ENCODE measurements at regions not wholly inside any gene's neighbourhood (a gene's known extent, or its start where the extent isn't known, plus 50 kb on each side); places are given as distances from the start of the nearest gene placed in this dataset.

DNA sequence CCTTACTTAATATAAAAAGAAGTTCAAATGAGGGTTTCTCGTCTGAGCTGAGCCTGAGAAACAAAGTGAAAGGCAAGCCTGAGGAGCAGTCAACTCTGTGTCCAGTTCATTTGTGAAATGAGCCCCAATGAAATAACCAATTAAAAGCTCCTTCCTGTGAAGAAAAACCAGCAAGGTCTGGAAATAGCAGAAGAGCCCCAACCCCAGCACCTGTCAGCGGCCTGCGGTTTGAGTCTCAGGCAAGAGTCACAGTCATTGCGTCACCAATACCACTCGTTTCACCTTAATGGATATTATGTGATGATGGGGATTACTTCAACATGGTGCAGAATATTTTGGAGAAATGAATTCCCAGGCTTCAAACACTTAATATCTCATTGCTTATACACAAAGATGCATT, 211.3 kb upstream of the DPP6 start:
- DNase-seq (ENCODE audit: low spot score) = no peak

DNA sequence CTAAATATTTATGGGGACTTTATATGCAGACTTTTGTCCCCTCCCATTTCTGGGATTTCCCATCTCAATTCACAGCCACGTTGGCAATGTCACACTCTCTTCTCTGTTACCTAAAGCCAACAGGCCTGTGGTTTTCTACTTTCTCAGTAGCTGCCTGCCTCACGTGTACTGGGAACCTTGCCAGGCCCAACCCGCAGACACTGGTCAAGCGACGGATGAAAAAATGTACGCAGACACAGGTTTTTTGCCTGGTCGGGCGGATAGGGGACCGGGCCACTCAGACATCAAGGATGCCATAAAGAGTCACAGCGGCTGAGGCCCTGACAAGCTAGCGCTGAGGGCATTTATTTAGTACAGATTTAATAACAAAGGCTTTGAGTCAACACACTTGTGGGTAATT, 204.4 kb upstream of the DPP6 start:
- no peak for DNase-seq (ENCODE audit: low spot score)

DNA sequence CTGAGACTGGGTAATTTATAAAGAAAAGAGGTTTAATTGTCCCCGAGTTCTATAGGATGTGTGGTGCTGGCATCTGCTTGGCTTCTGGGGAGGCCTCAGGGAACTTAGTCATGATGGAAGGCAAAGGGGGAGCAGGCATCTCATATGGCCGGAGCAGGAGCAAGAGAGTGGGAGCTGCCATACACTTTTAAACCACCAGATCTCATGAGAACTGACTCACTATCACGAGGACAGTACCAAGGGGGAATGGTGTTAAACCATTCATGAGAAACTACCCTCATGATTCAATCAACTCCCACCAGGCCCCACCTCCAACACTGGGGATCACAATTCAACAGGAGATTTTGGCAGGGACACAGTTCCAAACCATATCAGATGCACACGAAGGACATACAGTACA, 199.9 kb upstream of the DPP6 start:
- DNase-seq (ENCODE audit: low spot score) = no peak

DNA sequence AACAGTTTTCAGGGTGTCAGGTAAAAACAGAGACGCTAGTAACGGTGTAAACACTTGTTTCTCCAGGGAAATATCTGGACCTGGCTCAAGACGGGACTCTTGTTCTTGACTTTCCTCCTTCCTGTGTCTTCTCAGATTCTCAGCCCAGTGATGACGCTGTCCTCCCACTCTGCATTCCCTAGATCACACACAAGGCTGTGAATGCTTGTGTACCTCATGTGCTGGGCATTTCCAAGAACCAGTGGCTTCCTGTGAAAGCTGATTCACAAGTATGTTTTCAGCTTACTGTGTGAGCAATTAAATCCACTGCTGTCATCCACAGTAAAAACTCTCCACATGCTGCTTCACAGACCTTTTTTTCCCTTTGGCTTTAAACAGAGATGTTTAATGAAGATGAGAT, 193.8 kb upstream of the DPP6 start:
- DNase-seq (ENCODE audit: low spot score) = no peak

DNA sequence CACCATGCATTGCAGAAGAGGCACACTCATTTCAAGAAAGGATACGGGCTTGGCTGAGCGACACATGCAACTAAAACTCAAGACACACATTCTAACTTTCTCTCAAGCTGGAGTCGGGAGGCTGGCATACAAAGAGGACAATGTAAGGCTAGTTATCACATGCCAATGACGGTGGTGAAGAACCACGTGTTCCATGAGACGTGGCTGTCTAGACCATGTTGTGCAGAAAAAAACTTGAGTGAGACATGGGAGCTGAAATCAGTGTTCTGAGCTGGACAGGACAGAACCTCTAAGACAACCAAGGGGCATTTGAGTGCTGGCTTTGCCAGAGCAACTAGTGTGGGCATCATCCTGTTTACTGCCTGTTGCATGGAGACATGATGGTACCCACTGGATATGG, 193.0 kb upstream of the DPP6 start:
- no peak for DNase-seq (ENCODE audit: low spot score)

DNA sequence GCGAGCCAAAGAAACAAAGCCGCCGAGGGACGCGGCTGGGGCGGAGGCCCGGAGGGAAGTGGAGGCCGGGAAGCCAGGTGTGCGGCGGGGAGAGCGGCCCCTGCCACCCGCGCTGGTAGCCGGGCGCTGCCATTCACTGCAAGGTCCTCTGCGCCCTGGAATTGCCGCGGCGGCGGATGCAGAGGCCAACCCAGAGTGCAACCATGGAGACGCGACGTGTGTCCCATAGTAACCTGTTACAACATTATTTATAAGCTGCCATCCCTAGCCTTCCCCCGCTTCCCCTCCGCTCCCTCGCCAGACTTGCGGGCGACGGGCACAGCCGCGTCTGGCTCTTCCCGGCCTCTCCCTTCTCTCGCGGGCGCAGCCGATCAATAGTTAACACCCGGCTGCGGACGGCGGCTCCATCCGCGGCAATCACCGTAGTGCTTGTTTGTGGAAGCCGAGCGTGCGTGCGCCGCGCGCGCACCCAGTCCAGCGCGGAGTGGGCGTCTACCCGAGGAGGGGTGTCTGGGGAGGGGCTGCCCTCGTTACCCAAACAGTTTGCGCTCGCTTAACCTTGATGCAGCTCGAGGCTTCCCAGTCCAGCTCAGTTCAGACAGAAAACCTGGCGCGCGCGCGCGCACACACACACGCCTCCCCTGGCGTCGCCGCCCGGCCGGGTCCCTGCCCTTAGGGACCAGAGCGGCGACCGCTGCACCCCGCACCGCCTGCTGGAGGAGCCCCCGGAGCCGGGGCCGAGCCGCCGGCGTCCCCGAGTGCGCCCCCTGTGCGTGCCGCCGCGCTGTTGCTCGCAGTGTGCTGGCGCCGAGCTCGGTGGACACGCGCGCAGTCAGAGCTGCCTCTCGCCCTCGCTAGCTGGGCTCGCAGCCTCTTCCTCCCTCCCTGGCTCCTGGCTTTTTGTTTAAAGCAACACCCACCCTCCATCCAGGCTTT, 165.4 kb upstream of the DPP6 start:
- DNase-seq (ENCODE audit: low spot score) = no peak

DNA sequence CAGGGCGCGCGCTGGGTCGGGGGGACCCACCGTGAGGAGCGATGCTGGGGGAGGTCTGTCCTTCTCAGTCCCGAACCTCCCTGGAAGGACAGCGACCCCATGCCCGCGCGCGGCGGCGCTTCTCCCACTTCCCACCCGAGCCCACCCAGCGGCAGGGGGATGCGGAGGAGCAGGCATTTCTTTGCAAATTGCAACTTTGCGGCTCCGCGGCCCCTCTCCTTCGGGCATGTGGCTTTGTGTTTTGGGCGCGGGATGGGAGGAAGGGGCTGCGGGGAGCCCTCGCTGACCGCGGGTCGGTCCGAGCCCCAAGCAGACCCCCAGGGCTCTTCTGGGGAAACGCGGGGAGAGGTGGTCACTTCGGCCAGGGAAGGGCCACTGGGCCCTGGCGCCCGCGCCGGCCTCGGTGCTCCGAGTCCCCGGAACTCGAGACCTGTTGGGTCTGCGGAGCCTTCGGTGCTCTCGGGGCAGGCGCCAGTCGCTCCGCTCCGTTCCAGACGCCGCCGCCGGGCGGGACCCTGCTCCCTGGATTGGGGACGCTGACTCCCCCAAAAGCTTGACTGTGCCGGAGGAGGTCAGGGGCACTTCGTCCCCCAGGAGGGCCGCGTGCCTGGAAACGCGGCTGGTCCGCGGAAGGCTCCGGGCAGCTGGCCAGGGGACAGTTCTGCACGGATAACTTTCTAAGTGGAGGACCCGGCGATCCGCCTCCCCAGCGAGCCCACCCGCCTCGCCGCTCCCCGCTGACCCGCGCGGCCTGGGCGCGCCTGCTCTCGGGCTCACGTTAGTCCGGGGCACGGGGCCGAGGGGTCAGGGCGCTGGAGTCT, 164.2 kb upstream of the DPP6 start:
- DNase-seq (ENCODE audit: low spot score) = no peak

DNA sequence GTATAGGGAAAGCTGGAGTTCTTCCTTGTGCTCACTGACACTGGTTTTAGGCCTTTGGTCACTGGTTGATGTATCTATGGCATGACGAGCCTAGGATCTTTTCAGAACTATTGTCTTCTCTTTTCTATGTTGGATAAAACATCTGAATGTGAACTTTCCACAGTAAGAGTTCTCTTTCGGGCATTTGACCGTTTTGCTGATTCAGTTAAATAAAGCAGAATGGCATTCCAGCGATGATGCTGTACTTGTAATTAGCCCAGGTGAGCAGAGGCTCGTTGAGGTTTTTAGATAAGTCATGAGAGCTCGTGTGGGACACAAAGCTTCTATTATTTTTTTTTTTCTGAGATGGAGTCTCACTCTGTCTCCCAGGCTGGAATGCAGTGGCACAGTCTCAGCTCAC, 160.2 kb upstream of the DPP6 start:
- DNase-seq (ENCODE audit: low spot score) = no peak

DNA sequence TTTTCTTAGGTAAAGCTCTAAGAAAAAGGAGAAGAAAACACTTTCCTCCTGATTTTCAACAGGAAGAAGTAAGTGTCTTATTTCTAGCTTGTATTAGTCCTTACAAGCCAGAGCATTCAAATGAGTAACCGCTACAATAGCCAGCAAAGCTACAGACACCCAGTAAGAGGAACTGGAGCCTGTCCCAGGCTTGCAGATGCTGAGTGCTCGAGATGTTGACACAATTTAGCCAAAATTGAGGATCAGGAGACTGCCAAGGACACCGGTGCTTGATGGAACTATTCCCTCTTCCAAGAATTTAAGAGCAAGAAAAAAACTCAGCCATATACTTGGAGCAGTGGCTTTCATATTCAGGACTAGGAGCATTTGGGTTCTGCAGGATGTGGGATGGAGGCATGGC, 149.3 kb upstream of the DPP6 start:
- DNase-seq (ENCODE audit: low spot score) = no peak

DNA sequence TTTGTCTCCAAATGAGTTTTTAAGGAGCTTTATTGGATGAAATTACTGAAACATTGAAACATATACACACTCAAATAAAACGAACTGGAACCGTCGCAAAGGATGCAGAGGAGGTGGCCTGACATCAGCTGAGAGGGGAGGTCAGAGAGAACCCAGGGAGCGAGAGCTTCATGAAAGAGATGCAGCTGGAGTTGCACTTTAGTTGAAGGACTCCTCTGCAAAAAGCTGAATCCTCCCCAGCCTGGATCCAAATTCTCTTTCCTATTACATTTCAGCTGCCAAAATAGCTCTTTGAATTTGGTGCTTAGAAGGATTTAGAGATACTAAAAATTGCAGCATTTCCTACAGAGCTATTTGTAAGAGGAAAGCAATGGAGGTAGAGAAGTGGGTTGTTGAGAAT, 140.0 kb upstream of the DPP6 start:
- DNase-seq (ENCODE audit: low spot score) = no peak

DNA sequence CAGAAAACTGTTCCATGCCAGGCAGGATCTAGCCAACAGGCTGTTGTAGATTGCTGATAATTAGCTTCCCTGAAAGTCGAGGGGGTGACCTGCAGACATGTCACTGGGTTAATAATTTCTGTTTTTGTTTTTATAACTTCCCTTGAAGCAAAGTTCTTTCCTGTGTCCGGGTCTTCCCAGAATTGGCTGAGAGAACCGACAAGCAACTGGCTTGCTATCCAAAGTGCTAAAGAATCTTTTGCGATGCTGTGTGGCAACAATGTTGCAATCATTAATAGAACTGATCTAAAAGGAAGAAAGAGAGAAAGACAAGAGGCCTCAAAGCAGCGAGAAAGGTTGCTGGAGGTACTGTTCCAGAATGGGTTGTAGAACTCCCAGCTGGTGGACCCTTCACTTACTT, 132.1 kb upstream of the DPP6 start:
- DNase-seq (ENCODE audit: low spot score) = no peak

DNA sequence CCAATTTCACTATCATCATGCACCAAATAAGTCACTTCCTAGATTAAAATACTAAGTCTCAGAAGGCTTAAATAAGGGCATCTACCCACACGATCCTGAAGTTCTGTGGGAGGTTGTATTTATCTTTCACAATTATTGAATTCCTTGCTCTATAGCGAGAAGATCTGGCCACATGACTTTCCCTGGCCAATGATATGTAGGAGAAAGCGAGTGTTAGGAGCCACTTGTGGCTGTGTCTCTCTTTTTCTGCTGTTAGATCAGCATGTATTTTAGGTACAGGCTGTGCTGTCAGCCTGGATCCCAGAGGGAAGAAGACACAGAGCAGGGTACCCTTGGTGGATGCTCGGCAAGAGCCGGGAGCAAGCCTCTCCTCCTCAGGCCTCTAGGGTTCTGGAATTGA, 131.3 kb upstream of the DPP6 start:
- no peak for DNase-seq (ENCODE audit: low spot score)

DNA sequence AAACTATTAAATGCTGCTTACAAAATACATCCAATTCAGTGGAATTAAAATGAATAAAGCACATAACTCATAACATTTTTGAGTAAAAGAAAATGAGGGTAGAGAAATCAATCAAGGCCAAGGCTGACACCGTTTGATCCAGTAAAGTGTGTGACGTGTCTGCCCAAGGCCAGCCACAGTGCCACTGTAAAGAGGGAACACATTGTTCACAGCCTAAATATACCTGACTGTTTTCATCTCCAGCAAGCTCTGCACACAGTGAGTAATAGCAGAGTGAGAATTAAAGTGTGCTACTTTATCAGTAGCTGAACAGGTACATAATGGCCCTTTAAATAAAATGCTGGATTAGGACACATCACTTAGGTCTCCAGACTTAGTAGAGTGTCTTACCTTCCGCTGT, 130.8 kb upstream of the DPP6 start:
- DNase-seq (ENCODE audit: low spot score) = no peak

DNA sequence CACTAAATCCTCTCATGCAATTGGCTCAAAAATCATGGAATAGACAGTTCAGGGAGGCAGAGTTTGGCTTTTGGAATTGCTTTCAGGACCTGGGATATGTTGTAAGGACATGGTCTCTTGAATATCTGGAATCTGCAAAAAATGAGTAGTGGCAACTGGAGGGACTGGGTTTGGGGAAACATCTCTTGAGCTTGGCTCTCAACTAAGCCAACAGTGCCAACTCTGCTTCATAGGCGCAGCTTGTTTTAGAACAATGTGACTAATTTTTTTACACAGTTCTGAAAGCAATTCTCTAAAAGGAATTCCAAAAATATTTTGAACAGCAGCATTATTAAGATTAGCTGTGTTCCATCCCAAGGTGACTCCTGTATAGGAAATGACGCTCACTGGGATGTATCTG, 121.5 kb upstream of the DPP6 start:
- no peak for DNase-seq (ENCODE audit: low spot score)

DNA sequence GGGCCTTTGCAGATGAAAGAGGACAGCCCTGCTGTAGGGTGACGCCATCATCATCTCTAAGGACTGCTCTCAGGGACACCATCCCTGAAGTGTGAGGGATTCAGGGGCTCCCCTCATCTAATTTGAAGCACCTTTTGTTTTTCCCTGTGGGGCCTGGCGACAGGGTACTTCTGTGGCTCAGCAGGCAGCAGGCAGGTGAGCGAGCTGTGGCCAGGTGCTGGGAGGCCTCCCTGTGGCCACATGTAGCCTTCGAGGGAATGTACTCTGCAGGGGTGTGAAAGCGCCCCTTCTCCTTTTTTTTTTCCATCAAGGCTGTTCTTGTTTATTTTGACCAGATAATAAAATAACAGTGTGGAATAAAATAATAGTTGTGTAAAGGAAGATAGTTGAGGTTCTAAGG, 118.2 kb upstream of the DPP6 start:
- no peak for DNase-seq (ENCODE audit: low spot score)

DNA sequence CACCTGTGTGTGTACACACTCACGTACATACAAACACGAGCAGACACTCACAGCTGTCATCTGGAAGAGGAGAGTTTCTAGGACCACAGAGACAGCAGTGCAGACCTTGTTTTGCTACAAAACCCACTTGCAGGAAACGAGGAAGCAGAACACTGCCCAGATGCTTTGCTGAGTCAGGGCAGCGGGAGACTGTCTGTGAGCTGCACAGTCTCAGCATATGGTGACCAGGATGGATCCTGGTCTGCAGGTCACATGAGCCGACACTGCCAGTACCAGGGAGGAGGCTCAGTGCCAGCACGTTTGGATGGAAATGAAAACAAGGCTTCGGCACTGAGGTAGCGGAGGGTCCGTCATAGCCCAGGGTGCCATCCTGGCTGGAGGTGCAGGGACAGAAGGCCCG, 117.6 kb upstream of the DPP6 start:
- DNase-seq (ENCODE audit: low spot score) = no peak

DNA sequence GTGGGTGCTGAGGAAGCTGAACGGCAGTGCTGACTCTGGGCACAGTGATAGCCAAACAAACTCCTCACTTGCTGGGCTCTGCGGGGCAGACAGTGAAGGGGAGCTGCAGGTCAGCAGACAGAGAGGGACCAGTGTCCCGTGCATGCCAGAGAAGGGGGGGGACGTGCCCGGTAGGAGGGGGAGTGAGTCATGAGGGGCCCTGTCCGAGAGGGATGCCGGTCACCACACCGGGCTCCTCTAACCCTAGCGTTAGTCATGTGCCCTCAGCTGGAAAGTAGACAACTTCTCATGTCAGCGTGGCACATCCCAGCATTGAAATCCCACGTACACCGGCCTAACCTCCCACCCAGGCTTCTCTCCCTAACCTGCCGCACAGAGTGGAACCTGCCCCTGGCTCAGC, 117.1 kb upstream of the DPP6 start:
- DNase-seq (ENCODE audit: low spot score) = no peak

DNA sequence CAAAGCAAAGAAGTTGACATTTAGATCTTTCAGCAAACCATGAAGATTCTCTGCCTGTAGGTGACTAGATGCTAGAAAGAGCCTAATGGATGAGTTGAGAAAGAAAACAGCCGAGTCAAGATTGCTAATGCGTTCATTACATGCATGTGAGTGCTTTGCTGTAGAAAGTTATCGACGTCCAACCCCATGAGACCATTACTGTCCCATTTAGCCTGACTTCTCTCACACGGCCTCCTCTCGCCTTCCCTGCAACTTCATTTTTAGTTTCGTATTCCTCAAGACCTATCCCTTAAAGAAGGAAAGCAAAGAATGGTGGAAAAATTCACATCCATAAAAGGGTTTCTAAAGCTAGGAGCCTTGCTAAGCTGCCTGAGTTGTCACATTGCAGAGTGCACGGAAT, 113.7 kb upstream of the DPP6 start:
- no peak for DNase-seq (ENCODE audit: low spot score)

DNA sequence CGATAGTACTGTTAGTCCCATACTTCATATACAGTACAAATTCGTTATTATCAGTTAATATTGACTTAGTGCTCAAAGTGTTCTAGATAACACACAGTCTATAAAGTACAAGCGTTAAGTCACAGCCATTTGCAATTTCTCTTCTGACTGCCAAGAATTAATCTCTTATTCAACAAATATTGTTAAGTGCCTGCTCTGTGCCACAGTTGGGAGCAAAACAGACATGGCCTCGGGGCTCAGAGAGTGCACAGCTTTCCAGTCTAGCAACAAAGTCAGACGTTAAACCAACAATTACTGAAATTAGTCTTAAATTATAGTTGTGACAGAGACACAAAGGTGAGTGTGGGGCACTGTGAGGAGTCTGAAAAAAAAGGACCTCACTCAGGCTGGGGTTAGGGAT, 113.0 kb upstream of the DPP6 start:
- DNase-seq (ENCODE audit: low spot score) = no peak

DNA sequence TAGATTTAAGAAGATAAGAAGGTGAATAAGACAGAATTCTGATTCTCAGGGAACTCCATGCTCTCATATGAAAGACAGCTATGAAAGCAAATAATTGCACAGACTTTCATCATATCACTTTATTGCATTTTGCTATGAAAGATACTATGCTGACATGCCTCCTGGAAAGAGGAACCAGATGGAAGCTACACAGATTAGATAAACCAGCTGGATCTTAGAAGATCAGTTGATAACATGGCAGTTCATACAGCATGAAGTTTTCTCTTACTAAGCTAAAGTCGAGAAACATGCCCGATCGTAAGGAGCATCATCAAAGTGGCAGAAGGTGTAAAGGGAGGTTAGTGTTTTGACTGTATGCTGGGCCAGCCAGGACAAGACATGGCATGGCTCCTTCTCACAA, 112.5 kb upstream of the DPP6 start:
- DNase-seq (ENCODE audit: low spot score) = no peak

DNA sequence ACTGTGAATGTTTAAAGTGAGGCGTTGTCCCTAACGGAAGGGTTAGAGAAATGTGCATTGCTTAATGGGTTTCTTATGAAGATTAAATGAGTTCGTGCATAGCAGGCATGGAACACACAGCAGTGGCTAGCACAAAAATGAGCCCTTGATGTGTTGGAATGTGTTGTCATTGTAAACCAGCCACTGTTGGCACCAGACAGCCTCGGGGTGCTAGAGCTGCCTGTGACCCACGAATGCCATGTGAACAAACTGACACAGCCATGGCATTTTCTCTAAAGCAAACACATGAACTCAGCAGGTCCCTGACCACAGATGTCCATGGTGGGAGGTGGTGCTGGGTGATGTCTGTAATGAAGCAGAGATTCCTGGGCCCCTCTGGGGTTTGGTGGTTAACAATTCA, 111.1 kb upstream of the DPP6 start:
- no peak for DNase-seq (ENCODE audit: low spot score)

DNA sequence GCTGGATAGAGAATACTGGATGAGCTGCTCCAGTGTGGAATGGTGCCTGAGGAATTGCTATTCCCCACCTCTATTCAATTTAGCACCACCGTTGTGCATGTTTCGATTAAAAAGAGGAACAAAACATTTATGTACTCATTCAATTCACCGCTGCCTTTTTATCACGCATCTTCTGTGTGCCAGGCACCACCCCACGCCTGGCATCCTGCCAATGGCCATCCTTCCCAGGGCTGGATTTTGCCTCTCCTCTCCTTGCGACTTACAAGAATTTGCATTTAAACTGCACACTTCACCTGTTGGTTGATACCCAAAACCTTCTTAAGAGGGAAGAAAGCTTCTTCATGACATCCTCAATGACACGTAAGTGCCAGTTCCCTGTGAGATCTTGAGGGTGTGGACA, 110.2 kb upstream of the DPP6 start:
- DNase-seq (ENCODE audit: low spot score) = no peak

DNA sequence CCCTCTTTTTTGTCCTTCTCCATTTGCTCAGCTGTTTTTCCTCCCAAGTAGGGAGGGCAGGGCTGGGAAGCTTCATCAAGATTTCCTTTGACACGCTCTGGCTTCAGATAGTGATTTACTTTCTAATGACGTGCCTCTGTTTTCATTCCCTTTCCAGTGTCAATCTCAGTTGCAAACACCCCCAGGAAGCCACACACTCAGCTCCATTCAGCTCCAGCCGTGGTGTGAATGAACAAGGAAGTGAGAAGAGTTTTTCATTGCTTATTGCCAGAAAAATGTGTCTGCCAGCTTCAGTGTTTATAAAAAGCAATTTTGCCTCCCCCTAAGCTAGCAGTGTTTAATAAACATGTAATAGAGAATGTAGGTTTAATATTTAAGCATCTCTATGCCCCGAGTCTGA, 108.7 kb upstream of the DPP6 start:
- DNase-seq (ENCODE audit: low spot score) = no peak

DNA sequence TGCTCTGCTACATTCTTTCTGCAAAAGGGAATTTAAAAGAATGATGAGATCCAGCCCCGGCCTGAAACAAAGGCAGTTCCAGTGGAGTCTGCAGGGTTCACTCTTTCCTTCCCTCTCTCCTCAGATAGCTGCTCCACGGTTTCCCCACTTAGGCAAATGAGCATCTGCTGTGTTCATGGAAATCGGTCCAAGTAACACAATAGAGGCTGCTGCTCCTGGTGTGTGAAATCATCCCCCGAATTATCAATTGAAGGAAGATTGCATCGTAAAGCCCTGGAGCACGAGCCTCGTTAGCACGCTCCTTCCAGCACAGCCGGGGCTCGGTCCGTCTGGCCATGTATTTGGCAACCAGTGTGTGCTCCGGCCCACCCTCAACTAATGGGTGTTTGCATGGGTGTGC, 108.3 kb upstream of the DPP6 start:
- DNase-seq (ENCODE audit: low spot score) = no peak
